MM.1S (cell line): ENCODE measurements at regions not wholly inside any gene's neighbourhood (a gene's known extent, or its start where the extent isn't known, plus 50 kb on each side); places are given as distances from the start of the nearest gene placed in this dataset.

ENCODE experiments used
- EZH2 ChIP-seq: fragments of 300-600 bp; sonication (generic); optimal IDR thresholded peaks from 2 replicates; pipeline ENCODE3; 2017; ENCODE audit warnings: low read depth, mild to moderate bottlenecking, antibody characterized with exemption, low read length, mixed read lengths
- TF ChIP-seq, protein P1 (sequence below): fragments of 300-600 bp; sonication (generic); IDR thresholded peaks from 2 replicates; pipeline ENCODE4 v1.5.1; 2016; ENCODE audit warnings: antibody characterized with exemption, low read length, mixed read lengths

- TF ChIP-seq, protein P1, sequence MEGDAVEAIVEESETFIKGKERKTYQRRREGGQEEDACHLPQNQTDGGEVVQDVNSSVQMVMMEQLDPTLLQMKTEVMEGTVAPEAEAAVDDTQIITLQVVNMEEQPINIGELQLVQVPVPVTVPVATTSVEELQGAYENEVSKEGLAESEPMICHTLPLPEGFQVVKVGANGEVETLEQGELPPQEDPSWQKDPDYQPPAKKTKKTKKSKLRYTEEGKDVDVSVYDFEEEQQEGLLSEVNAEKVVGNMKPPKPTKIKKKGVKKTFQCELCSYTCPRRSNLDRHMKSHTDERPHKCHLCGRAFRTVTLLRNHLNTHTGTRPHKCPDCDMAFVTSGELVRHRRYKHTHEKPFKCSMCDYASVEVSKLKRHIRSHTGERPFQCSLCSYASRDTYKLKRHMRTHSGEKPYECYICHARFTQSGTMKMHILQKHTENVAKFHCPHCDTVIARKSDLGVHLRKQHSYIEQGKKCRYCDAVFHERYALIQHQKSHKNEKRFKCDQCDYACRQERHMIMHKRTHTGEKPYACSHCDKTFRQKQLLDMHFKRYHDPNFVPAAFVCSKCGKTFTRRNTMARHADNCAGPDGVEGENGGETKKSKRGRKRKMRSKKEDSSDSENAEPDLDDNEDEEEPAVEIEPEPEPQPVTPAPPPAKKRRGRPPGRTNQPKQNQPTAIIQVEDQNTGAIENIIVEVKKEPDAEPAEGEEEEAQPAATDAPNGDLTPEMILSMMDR: no peak
- no peak for TF ChIP-seq EZH2
Measured at GRCh38 chr1:58976294-58976693, 192.4 kb upstream of the JUN start.
